Mesodermal cell (in vitro differentiated cells): ENCODE measurements at regions not wholly inside any gene's neighbourhood (a gene's known extent, or its start where the extent isn't known, plus 50 kb on each side); places are given as distances from the start of the nearest gene placed in this dataset.
"Not testable (repeated sequence)": the region's sequence is repeated elsewhere in the genome, so short reads cannot be mapped to it uniquely, and the experiment has no call there.

Experiments
- H3K27ac ChIP-seq: 2 replicates; pipeline ENCODE4 v1.7.0; 2013; ENCODE audit warnings: mild to moderate bottlenecking, low read depth, low read length, moderate library complexity; ENCODE audit not compliant: severe bottlenecking
- H3K36me3 ChIP-seq: 2 replicates; pipeline ENCODE4 v1.7.1; 2013; ENCODE audit warnings: mild to moderate bottlenecking, low read length, moderate library complexity; ENCODE audit not compliant: control insufficient read depth, insufficient read depth
- H3K4me1 ChIP-seq: one replicate; pipeline ENCODE4 v1.7.1; 2013; ENCODE audit warnings: mild to moderate bottlenecking, low read length; ENCODE audit not compliant: insufficient read depth, control insufficient read depth, poor library complexity, severe bottlenecking
- H3K4me3 ChIP-seq: 2 replicates; pipeline ENCODE4 v1.7.0; 2013; ENCODE audit warnings: low read length, control low read depth, mild to moderate bottlenecking; ENCODE audit not compliant: insufficient read depth, poor library complexity, severe bottlenecking; ENCODE audit errors: extremely low read depth
- H3K9me3 ChIP-seq: 2 replicates; pipeline ENCODE4 v1.7.1; 2013; ENCODE audit warnings: mild to moderate bottlenecking, low read length, moderate library complexity; ENCODE audit not compliant: control insufficient read depth
- WGBS, 2 experiments: methylation state at CpG; one replicate each; pipeline ENCODE4 v1.1.5; 2013; ENCODE audit warnings: missing lambda C conversion rate in 2 of 2; ENCODE audit not compliant: insufficient coverage in 2 of 2; 5-methylcytosine and 5-hydroxymethylcytosine counted together

DNA sequence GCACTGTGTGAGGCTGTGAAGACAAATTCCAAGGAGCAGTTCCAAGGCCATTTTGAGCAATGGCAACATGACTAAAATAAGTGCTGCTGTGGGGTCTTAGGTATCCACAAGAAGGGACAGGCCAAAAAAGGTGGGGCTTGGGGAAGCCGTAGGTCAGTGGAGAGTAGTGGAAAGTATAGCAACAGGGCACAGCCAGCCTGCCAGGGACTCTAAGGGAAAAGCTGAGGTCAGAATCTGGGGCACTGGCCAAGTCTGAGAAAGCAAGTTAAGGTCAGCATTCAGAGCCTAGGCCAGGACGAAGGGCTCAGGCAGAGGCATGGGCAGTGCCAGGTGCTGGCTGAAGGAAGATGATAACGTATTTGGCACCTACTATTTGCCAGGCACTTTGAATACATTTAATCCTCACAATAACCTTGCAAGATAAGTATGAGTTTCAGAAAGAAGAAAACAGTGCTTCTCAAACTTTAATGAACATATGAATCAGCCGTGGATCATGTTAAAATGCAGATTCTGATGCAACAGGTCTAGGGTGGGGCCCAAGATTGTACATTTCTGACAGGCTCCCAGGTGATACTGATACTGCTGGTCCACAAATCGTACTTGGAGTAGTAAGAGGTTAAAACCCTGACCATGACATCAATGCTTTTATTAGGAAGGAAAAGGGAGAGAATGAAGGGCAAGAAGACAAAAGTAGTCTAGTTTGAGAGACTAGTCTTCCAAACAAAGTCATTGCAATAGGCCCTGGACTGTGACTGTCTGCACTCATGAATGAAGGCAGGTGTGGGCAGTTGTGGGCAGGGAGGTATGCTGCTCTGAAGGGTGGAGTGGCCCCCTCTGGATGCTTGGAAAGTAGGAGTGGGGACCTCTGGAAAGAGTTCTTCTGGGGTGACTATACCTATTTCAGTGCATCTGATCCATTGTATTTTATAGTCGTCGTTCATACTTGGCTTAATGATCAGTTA, 106.3 kb upstream of the ANKRD28 start:
- Histone ChIP-seq H3K4me1 (no peaks in the 10 kb centered on the region), H3K4me3 (no peak overlapping the region), H3K9me3 (no peaks in the 10 kb centered on the region), H3K27ac (no peak overlapping the region), H3K36me3 (no peaks in the 10 kb centered on the region)
- 83 to 90% methylated on average over 4 to 5 of the region's 7 CpGs for WGBS, 2 experiments

DNA sequence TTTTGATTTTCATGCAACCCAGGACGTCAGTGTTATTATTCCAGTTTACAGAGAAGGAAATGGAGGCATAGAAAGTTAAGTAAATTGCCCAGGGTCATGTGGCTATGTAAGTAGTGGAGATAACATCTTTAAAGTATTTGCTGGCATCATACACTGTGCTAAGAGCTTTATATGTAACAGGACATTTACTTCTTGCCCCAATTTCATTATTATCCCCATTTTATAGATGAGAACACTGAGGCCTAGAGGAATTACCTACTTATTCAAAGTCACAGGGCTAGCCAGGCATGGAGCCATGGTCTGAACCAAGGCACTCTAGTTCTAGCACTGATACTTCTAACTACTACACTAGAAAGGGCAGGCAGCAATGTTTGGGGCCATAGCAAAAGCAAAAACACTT, 107.3 kb upstream of the ANKRD28 start:
- WGBS, 2 experiments, result no CpG with 5 or more reads among the region's 1 CpG

DNA sequence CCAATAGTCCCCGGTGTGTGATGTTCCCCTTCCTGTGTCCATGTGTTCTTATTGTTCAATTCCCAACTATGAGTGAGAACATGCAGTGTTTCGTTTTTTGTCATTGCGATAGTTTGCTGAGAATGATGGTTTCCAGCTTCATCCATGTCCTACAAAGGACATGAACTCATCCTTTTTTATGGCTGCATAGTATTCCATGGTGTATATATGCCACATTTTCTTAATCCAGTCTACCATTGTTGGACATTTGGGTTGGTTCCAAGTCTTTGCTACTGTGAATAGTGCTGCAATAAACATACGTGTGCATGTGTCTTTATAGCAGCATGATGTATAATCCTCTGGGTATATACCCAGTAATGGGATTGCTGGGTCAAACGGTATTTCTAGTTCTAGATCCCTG, 109.6 kb upstream of the ANKRD28 start:
- H3K27ac ChIP-seq, H3K36me3 ChIP-seq: not testable (repeated sequence)
- WGBS, 2 experiments, result no CpG with 5 or more reads among the region's 5 CpGs

More for the DNA sequence above, 107.3 kb upstream of the ANKRD28 start:
- Histone ChIP-seq H3K9me3 (no peaks in the 10 kb centered on the region), H3K36me3 (no peaks in the 10 kb centered on the region), H3K4me1 (no peaks in the 10 kb centered on the region), H3K4me3 (no peak overlapping the region), H3K27ac (no peak overlapping the region)

GRCh38 chr3:15918988-15919387, 121.2 kb upstream of the ANKRD28 start:
- Histone ChIP-seq H3K4me3 (no peak overlapping the region), H3K27ac (no peak overlapping the region), H3K36me3 (no peaks in the 10 kb centered on the region), H3K4me1 (no peaks in the 10 kb centered on the region), H3K9me3 (no peaks in the 10 kb centered on the region)
- WGBS, 2 experiments, result 91 to 100% methylated on average over 1 to 4 of the region's 5 CpGs

More for the DNA sequence above, 109.6 kb upstream of the ANKRD28 start:
- H3K4me1 ChIP-seq, H3K9me3 ChIP-seq, H3K4me3 ChIP-seq: not testable (repeated sequence)

- no peaks in the 10 kb centered on the region for H3K9me3 ChIP-seq
Observed at GRCh38 chr3:15919971-15920370, 122.2 kb upstream of the ANKRD28 start.

GRCh38 chr3:15923640-15924405, 126.0 kb upstream of the ANKRD28 start:
- Histone ChIP-seq H3K9me3 (no peaks in the 10 kb centered on the region), H3K4me1 (no peaks in the 10 kb centered on the region), H3K27ac (no peak overlapping the region), H3K4me3 (no peak overlapping the region), H3K36me3 (no peaks in the 10 kb centered on the region)
- 86 to 92% methylated on average over 1 to 2 of the region's 5 CpGs for WGBS, 2 experiments

More at GRCh38 chr3:15919971-15920370, 122.2 kb upstream of the ANKRD28 start:
- Histone ChIP-seq H3K27ac (no peak overlapping the region), H3K36me3 (no peaks in the 10 kb centered on the region), H3K4me1 (no peaks in the 10 kb centered on the region), H3K4me3 (no peak overlapping the region)
- no CpG with 5 or more reads among the region's 2 CpGs for WGBS, 2 experiments

GRCh38 chr3:15924914-15925313, 127.1 kb upstream of the ANKRD28 start:
- no peak overlapping the region for H3K27ac ChIP-seq
- no peak overlapping the region for H3K4me3 ChIP-seq
- no peaks in the 10 kb centered on the region for H3K36me3 ChIP-seq
- H3K9me3 ChIP-seq, result no peaks in the 10 kb centered on the region
- 100% methylated on average over 1 of the region's 2 CpGs for WGBS, 2 experiments
- no peaks in the 10 kb centered on the region for H3K4me1 ChIP-seq

- WGBS, 2 experiments, result 100% methylated on average over 1 of the region's 2 CpGs; no CpG with 5 or more reads in 1 of the 2 experiments
- H3K9me3 ChIP-seq, result no peaks in the 10 kb centered on the region
Observed at GRCh38 chr3:15926871-15927270, 129.1 kb upstream of the ANKRD28 start.

GRCh38 chr3:15927969-15928368, 130.2 kb upstream of the ANKRD28 start:
- 100% methylated on average over 1 of the region's 1 CpG; no CpG with 5 or more reads in 1 of the 2 experiments for WGBS, 2 experiments
- Histone ChIP-seq H3K36me3 (no peaks in the 10 kb centered on the region), H3K4me1 (peaks cover 2% of the 10 kb centered on the region), H3K27ac (no peak overlapping the region), H3K4me3 (no peak overlapping the region), H3K9me3 (no peaks in the 10 kb centered on the region)

More at GRCh38 chr3:15926871-15927270, 129.1 kb upstream of the ANKRD28 start:
- Histone ChIP-seq H3K36me3 (no peaks in the 10 kb centered on the region), H3K4me3 (no peak overlapping the region), H3K27ac (no peak overlapping the region), H3K4me1 (no peaks in the 10 kb centered on the region)

DNA sequence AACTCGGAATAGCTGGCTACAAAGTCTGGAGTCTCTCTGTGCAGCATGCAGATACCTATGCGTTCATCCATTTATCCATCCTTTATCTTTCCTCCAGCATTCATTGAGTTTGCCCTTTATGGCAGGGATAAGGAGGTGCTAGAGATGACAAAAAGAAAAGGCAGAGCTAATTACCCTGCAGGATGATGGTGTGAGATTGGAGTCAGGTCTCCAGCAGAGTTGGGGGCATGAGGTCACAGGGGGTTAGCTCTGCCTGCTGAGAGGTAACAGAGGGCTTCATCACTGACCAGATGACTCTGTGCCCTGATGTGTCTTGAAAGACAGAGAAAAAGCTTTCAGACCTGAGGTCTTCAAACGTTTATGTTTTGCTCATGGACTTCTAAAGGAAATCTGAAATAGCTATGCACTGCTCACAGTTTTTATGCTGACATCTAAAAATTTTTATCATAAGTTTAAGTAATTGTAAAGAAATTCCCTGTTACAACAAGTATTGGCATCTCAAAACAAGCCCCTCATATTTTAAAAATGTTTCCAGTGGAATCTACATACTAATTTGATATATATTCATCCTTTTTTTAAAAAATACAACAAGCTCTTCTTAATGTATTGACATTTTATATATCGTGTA, 132.3 kb upstream of the ANKRD28 start:
- H3K4me1 ChIP-seq, result peaks cover 2% of the 10 kb centered on the region
- no peak overlapping the region for H3K4me3 ChIP-seq
- no peaks in the 10 kb centered on the region for H3K36me3 ChIP-seq
- H3K27ac ChIP-seq, result no peak overlapping the region
- WGBS, 2 experiments, result 60% methylated on average over 1 of the region's 4 CpGs; no CpG with 5 or more reads in 1 of the 2 experiments
- H3K9me3 ChIP-seq, result no peaks in the 10 kb centered on the region
